Mucosa of stomach (tissue), 1 donor: ENCODE measurements at regions not wholly inside any gene's neighbourhood (a gene's known extent, or its start where the extent isn't known, plus 50 kb on each side); places are given as distances from the start of the nearest gene placed in this dataset.
"Not testable (repeated sequence)": the region's sequence is repeated elsewhere in the genome, so short reads cannot be mapped to it uniquely, and the experiment has no call there.

Source experiments
- H3K27me3 ChIP-seq: one replicate; pipeline ENCODE4 v1.7.0; 2013; ENCODE audit warnings: mild to moderate bottlenecking, low read length; ENCODE audit not compliant: control insufficient read depth, insufficient read depth
- H3K36me3 ChIP-seq: one replicate; pipeline ENCODE4 v1.7.0; 2013; ENCODE audit warnings: low read length; ENCODE audit not compliant: control insufficient read depth, insufficient read depth
- H3K4me1 ChIP-seq: one replicate; pipeline ENCODE4 v1.7.0; 2013; ENCODE audit warnings: mild to moderate bottlenecking, low read length; ENCODE audit not compliant: control insufficient read depth, insufficient read depth
- H3K4me3 ChIP-seq: one replicate; pipeline ENCODE4 v1.7.0; 2013; ENCODE audit warnings: low read length
- H3K9ac ChIP-seq: one replicate; pipeline ENCODE4 v1.7.0; 2013; ENCODE audit warnings: mild to moderate bottlenecking, low read length, moderate library complexity
- H3K9me3 ChIP-seq: one replicate; pipeline ENCODE4 v1.7.0; 2013; ENCODE audit warnings: mild to moderate bottlenecking, low read length, moderate library complexity; ENCODE audit not compliant: control insufficient read depth
- donor health status: Pancreatic carcinoma.

DNA sequence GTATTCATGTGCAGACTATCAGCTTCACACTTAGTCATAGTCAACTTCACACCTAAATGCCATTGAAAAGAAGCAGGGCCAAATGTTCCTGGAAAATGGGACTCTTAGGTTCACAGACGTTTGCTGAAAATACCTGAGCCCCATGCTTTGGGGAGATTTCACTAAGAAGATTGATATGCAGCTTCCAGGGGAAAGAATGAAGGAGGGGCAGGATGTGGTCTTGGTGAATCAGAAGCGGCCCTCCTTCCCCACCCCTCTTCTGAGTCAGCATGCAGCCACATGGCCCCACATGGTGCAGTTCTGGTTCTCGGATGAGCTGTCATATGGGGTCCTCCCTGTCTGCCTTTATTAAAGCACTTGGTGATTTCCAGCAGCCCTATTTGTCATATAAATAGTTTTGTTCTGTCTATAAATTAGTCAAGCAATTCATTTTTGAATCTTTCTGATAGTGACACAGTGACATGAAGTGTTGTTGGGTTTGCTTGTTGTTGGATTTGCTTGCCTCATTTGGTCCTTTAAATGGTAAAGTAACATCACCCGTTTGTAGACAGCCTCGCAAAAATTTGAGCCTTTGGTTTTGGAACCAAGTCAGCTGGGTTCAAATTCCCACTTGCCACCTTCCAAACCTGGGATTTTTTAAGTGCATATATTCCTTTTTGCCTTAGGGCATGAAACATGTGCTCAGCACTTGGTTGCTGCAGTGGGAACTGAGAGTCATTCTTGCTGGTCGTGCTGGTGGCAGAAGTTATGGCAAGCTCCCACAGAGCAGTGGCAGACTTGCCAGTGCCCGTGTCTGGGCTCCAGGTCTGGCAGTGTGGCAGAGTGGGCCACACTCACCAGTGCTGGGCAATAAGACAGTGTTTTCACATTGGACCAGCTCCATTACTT lies 68.1 kb upstream of the CDK6 start:
- H3K27me3 ChIP-seq = no peaks in the 10 kb centered on the region
- H3K9me3 ChIP-seq = no peaks in the 10 kb centered on the region
- no peak overlapping the region for H3K9ac ChIP-seq
- no peaks in the 10 kb centered on the region for H3K4me1 ChIP-seq
- no peak overlapping the region for H3K4me3 ChIP-seq
- no peaks in the 10 kb centered on the region for H3K36me3 ChIP-seq

DNA sequence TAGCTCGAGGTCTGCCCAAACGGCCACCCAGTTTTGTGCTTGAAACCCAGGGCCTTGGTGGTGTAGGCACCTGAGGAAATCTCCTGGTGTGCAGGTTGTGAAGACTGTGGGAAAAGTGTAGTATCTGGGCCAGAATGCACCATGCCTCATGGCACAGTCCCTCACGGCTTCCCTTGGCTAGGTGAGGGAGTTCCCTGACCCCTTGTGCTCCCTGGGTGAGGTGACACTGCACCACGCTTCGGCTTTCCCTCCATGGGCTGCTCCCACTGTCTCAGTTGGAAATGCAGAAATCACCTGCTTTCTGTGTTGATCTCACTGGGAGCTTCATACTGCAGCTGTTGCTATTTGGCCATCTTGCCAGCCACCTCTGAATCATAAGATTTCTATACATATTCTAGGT lies 62.4 kb upstream of the CDK6 start:
- Histone ChIP-seq H3K9ac (no peak overlapping the region), H3K4me1 (no peaks in the 10 kb centered on the region), H3K9me3 (no peaks in the 10 kb centered on the region), H3K4me3 (no peak overlapping the region), H3K36me3 (no peaks in the 10 kb centered on the region), H3K27me3 (no peaks in the 10 kb centered on the region)

DNA sequence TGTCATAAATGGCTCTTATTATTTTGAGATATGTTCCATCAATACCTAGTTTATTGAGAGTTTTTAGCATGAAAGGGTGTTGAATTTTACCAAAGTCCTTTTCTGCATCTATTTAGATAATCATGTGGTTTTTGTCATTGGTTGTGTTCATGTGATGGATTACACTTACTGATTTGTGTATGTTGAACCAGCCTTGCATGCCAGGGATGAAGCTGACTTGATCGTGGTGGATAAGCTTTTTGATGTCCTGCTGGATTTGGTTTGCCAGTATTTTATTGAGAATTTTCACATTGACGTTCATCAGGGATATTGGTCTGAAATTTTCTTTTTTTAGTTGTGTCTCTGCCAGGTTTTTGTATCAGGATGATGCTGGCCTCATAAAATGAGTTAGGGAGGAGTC lies 58.5 kb upstream of the CDK6 start:
- H3K4me1 ChIP-seq, H3K4me3 ChIP-seq: not testable (repeated sequence)

DNA sequence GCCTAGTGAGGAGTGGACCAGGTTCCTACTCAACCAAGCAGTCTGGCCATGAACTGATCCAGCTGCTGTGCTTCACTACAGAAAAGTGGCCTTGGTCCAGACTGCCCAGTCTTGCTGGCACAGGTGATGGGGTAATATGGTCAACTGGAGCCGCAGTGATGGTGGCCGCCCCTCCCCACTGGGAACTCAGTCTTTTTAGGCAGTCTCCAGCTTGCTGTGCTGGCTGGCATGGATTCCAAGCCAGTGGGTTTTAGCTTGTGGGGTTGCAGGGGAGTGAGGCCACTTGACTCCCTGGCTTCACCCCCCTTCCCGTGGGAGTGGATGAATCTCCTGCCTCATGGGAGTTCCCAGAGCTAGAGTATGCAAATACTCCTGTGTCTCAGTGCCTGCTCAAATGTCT lies 52.7 kb upstream of the CDK6 start:
- Histone ChIP-seq H3K27me3 (no peaks in the 10 kb centered on the region), H3K9ac (no peak overlapping the region), H3K4me1 (no peaks in the 10 kb centered on the region), H3K4me3 (no peak overlapping the region), H3K36me3 (no peaks in the 10 kb centered on the region), H3K9me3 (no peaks in the 10 kb centered on the region)

More for the DNA sequence above, 58.5 kb upstream of the CDK6 start:
- H3K27me3 ChIP-seq, H3K9me3 ChIP-seq, H3K36me3 ChIP-seq, H3K9ac ChIP-seq: not testable (repeated sequence)
